LNCaP clone FGC (cell line): ENCODE measurements at regions not wholly inside any gene's neighbourhood (a gene's known extent, or its start where the extent isn't known, plus 50 kb on each side); places are given as distances from the start of the nearest gene placed in this dataset.

Experiments
- DNase-seq: peaks from one replicate; pipeline ENCODE4 v3.0.0-alpha.2; 2011; ENCODE audit warnings: low read depth
- H3K4me3 ChIP-seq: 2 replicates; pipeline ENCODE4 v1.5.1; 2011; ENCODE audit warnings: mild to moderate bottlenecking, low read depth, low read length, control low read depth
- CTCF ChIP-seq: IDR thresholded peaks from 2 replicates; pipeline ENCODE4 v1.5.1; 2012; ENCODE audit warnings: mild to moderate bottlenecking; ENCODE audit not compliant: control insufficient read depth, insufficient read depth; ENCODE audit errors: extremely low read depth

GRCh38 chr11:80862011-80862410, 1421.2 kb upstream of the TENM4 start:
- no peak for TF ChIP-seq CTCF
- no peak for DNase-seq
- no peak overlapping the region for H3K4me3 ChIP-seq

- no peak for TF ChIP-seq CTCF
- no peak for DNase-seq
- H3K4me3 ChIP-seq = no peak overlapping the region
Observed at GRCh38 chr11:80861193-80861592, 1420.4 kb upstream of the TENM4 start.

- no peak overlapping the region for H3K4me3 ChIP-seq
- TF ChIP-seq CTCF = no peak
- DNase-seq = no peak
Observed at GRCh38 chr11:80860632-80861031, 1419.8 kb upstream of the TENM4 start.

- no peak for DNase-seq
- H3K4me3 ChIP-seq = no peak overlapping the region
- no peak for TF ChIP-seq CTCF
Observed at GRCh38 chr11:80856066-80856465, 1415.2 kb upstream of the TENM4 start.

GRCh38 chr11:80855426-80855825, 1414.6 kb upstream of the TENM4 start:
- H3K4me3 ChIP-seq = no peak overlapping the region
- no peak for DNase-seq
- TF ChIP-seq CTCF = no peak

GRCh38 chr11:80849253-80849652, 1408.4 kb upstream of the TENM4 start:
- no peak for DNase-seq
- no peak overlapping the region for H3K4me3 ChIP-seq
- TF ChIP-seq CTCF = no peak

- no peak overlapping the region for H3K4me3 ChIP-seq
- no peak for DNase-seq
- TF ChIP-seq CTCF = no peak
Observed at GRCh38 chr11:80846979-80847378, 1406.1 kb upstream of the TENM4 start.
